ENCODE measurements at regions not wholly inside any gene's neighbourhood (a gene's known extent, or its start where the extent isn't known, plus 50 kb on each side); places are given as distances from the start of the nearest gene placed in this dataset.

- ChIA-PET RAD21 (ENCODE audit: unreplicated experiment) (no interaction called here), POLR2A (no interaction called here), CTCF (no interaction called here), SMC1A (ENCODE audit: uncharacterized antibody, unreplicated experiment) (no interaction called here)
- Histone ChIP-seq H3K4me3 (no peak overlapping the region), H3K27me3 (replicated peaks in 1 of 2; ENCODE audit: control insufficient read depth in 2 of 2, insufficient read depth in 2 of 2, low read length in 1 of 2) (no peaks in the 10 kb centered on the region), H3K9me3 (replicated peaks; ENCODE audit: control insufficient read depth, insufficient read depth, low read length) (no peaks in the 10 kb centered on the region), H3K27ac (ENCODE audit: control insufficient read depth, insufficient read depth) (no peak overlapping the region), H4K20me1 (ENCODE audit: control insufficient read depth, insufficient read depth) (no peaks in the 10 kb centered on the region), H3K4me1 (ENCODE audit: control insufficient read depth, insufficient read depth, low read length) (no peaks in the 10 kb centered on the region), H3K36me3 (ENCODE audit: control insufficient read depth in 2 of 2, insufficient read depth in 2 of 2, low read length in 1 of 2) (no peaks in the 10 kb centered on the region), H3K79me2 (ENCODE audit: control insufficient read depth, insufficient read depth, low read length) (no peaks in the 10 kb centered on the region), H3K9ac (ENCODE audit: control insufficient read depth, insufficient read depth, low read length) (no peak overlapping the region), H3K4me2 (ENCODE audit: control insufficient read depth, insufficient read depth) (no peak overlapping the region), H2AFZ (ENCODE audit: control insufficient read depth, low read depth, low read length) (no peak overlapping the region)
- in situ Hi-C loops (cut with MboI) (no loop called here), intact Hi-C loops (cut with micrococcal nuclease; ENCODE audit: unreplicated experiment) (no loop called here)
- 13% methylated on average over 3 of the region's 3 CpGs for WGBS (ENCODE audit: insufficient coverage, insufficient replicate concordance, low lambda C conversion rate, missing lambda C conversion rate)
- BruUV-seq (replicated peaks) = no TSS peak
- FAIRE-seq (no peak), ATAC-seq (peak; percentile 44; the same call in 2 of the 3 replicates), DNase-seq (ENCODE audit: low read depth, low spot score) (no peak)
- TF ChIP-seq CREB1 (IDR thresholded peaks at IDR 0.05; ENCODE audit: low read depth) (no peak), BCL11A (IDR thresholded peaks at IDR 0.05; ENCODE audit: low read depth, low read length) (no peak), SIX5 (IDR thresholded peaks at IDR 0.05; ENCODE audit: low read depth, low read length, severe bottlenecking) (no peak), DPF2 (IDR thresholded peaks at IDR 0.05) (no peak), EGR1 (IDR thresholded peaks at IDR 0.05; ENCODE audit: borderline replicate concordance in 1 of 2, low read depth in 2 of 2, low read length in 2 of 2) (0 out of 3 replicates have a peak, but pooled peaks of 1 of the 2 experiments have one; percentile 11), RUNX3 (IDR thresholded peaks at IDR 0.05; ENCODE audit: low read length) (0 out of 2 replicates have a peak, but pooled peaks have one; percentile 35), CUX1 (IDR thresholded peaks at IDR 0.05; ENCODE audit: insufficient replicate concordance, low read depth, low read length) (no peak), NFYB (IDR thresholded peaks at IDR 0.05; ENCODE audit: insufficient read depth, low read depth, low read length) (no peak), SKIL (IDR thresholded peaks at IDR 0.05; ENCODE audit: low read depth, poor library complexity, severe bottlenecking) (no peak), CHD1 (IDR thresholded peaks at IDR 0.05; ENCODE audit: low read depth, low read length) (no peak), FOS (IDR thresholded peaks at IDR 0.05; ENCODE audit: borderline replicate concordance, extremely low read depth, insufficient read length) (no peak)
Measured at GRCh38 chr3:115321400-115321805, 174.3 kb upstream of the ZBTB20 start.
